ENCODE measurements at regions not wholly inside any gene's neighbourhood (a gene's known extent, or its start where the extent isn't known, plus 50 kb on each side); places are given as distances from the start of the nearest gene placed in this dataset.

- Histone ChIP-seq H3K36me3 (no peaks in the 10 kb centered on the region), H3K27ac (no peak overlapping the region), H3K4me1 (no peaks in the 10 kb centered on the region), H3K27me3 (no peaks in the 10 kb centered on the region), H3K4me3 (no peak overlapping the region), H3K9me3 (no peaks in the 10 kb centered on the region)
- DNase-seq (ENCODE audit: low spot score in 2 of 2): no peak
- 97% methylated on average over 2 of the region's 2 CpGs for WGBS
- no peak for TF ChIP-seq POLR2A (IDR thresholded peaks at IDR 0.05)
- TF ChIP-seq POLR2AphosphoS5 (IDR thresholded peaks at IDR 0.05): no peak
- TF ChIP-seq CTCF (IDR thresholded peaks at IDR 0.05): no peak
- TF ChIP-seq EP300 (IDR thresholded peaks at IDR 0.05): no peak
Measured at GRCh38 chr6:98027898-98028297, 744.9 kb upstream of the MMS22L start.

GRCh38 chr6:98033617-98034016, 750.6 kb upstream of the MMS22L start:
- no peaks in the 10 kb centered on the region for H3K36me3 ChIP-seq
- 78% methylated on average over 3 of the region's 3 CpGs for WGBS
- DNase-seq (ENCODE audit: low spot score in 2 of 2): no peak
- no peak overlapping the region for H3K27ac ChIP-seq
- no peak overlapping the region for H3K4me3 ChIP-seq
- H3K27me3 ChIP-seq: no peaks in the 10 kb centered on the region
- no peaks in the 10 kb centered on the region for H3K9me3 ChIP-seq
- TF ChIP-seq CTCF (IDR thresholded peaks at IDR 0.05): no peak
- no peak for TF ChIP-seq EP300 (IDR thresholded peaks at IDR 0.05)
- TF ChIP-seq POLR2AphosphoS5 (IDR thresholded peaks at IDR 0.05): no peak
- no peak for TF ChIP-seq POLR2A (IDR thresholded peaks at IDR 0.05)
- no peaks in the 10 kb centered on the region for H3K4me1 ChIP-seq

- 60% methylated on average over 5 of the region's 5 CpGs for WGBS
- no peak for DNase-seq (ENCODE audit: low spot score in 2 of 2)
Measured at GRCh38 chr6:98036344-98036923, 753.4 kb upstream of the MMS22L start.

GRCh38 chr6:98037571-98037970, 754.6 kb upstream of the MMS22L start:
- Histone ChIP-seq H3K4me1 (no peaks in the 10 kb centered on the region), H3K36me3 (no peaks in the 10 kb centered on the region), H3K4me3 (no peak overlapping the region), H3K27me3 (no peaks in the 10 kb centered on the region), H3K27ac (no peak overlapping the region), H3K9me3 (no peaks in the 10 kb centered on the region)
- no peak for DNase-seq (ENCODE audit: low spot score in 2 of 2)
- 73% methylated on average over 6 of the region's 6 CpGs for WGBS
- no peak for TF ChIP-seq CTCF (IDR thresholded peaks at IDR 0.05)
- TF ChIP-seq POLR2A (IDR thresholded peaks at IDR 0.05): no peak
- no peak for TF ChIP-seq POLR2AphosphoS5 (IDR thresholded peaks at IDR 0.05)
- no peak for TF ChIP-seq EP300 (IDR thresholded peaks at IDR 0.05)

More at GRCh38 chr6:98036344-98036923, 753.4 kb upstream of the MMS22L start:
- TF ChIP-seq POLR2AphosphoS5 (IDR thresholded peaks at IDR 0.05) (no peak), CTCF (IDR thresholded peaks at IDR 0.05) (no peak), POLR2A (IDR thresholded peaks at IDR 0.05) (no peak), EP300 (IDR thresholded peaks at IDR 0.05) (no peak)
- Histone ChIP-seq H3K4me1 (no peaks in the 10 kb centered on the region), H3K27ac (no peak overlapping the region), H3K9me3 (no peaks in the 10 kb centered on the region), H3K27me3 (no peaks in the 10 kb centered on the region), H3K36me3 (no peaks in the 10 kb centered on the region), H3K4me3 (no peak overlapping the region)

GRCh38 chr6:98039443-98039842, 756.4 kb upstream of the MMS22L start:
- Histone ChIP-seq H3K36me3 (no peaks in the 10 kb centered on the region), H3K9me3 (no peaks in the 10 kb centered on the region), H3K4me3 (no peak overlapping the region), H3K4me1 (no peaks in the 10 kb centered on the region), H3K27ac (no peak overlapping the region), H3K27me3 (peaks cover 6% of the 10 kb centered on the region)
- TF ChIP-seq POLR2A (IDR thresholded peaks at IDR 0.05) (no peak), EP300 (IDR thresholded peaks at IDR 0.05) (no peak), POLR2AphosphoS5 (IDR thresholded peaks at IDR 0.05) (no peak)
- 65% methylated on average over 5 of the region's 5 CpGs for WGBS
- no peak for DNase-seq (ENCODE audit: low spot score in 2 of 2)
